Activated CD4-positive, alpha-beta T cell treated with anti-CD3 and anti-CD28 coated beads, Interleukin-2, Interleukin-6, amounts not matched to agents 100 ng/mL and 50 ng/mL, durations not matched to agents 16 hours and 8 hours (primary cell): ENCODE measurements at regions not wholly inside any gene's neighbourhood (a gene's known extent, or its start where the extent isn't known, plus 50 kb on each side); places are given as distances from the start of the nearest gene placed in this dataset.

Experiments
- DNase-seq: peaks from one replicate; pipeline ENCODE4 v3.0.0-alpha.2; 2020

DNA sequence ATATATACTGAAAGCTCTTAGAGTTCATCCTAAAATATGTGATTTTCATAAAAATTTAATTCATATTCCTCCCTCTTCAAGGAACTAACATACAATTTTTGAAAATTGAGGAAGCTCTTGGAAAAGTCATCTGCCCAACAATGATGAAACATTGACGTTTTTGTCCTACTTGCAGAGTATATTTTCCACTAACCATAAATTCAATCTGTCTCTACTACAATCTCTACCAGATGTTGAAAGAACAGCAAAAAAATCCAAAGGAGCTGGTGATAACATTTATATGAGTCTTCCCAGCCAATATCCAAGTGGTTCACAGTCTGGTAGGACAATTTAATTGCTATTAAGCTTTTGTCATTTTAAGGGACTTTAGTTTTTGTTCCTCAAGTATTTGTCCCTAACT lies 81.1 kb upstream of the NR3C1 start:
- DNase-seq: no peak

- DNase-seq: no peak
Measured at GRCh38 chr5:143481697-143482531, 78.4 kb upstream of the NR3C1 start.

DNA sequence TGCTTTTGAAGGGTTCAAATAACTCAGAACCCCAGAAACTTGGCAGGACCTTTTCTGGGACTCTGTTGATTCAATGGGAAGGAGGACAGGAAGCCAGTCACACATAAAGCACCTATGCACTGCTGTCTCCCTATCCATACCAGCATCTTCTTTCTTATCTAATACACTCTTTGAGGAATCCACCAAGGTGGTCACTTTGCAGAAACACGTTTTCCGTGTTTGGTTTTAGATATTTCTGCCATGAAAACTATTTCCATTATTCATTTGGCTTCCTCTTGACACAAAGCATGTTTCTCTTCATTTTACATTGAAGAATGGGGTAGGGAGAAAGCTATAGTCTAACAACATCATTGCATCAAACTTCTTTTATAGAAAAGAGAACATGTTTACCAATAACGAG lies 76.5 kb upstream of the NR3C1 start:
- DNase-seq: no peak

GRCh38 chr5:143479394-143479793 lies 75.9 kb upstream of the NR3C1 start:
- DNase-seq: no peak

- no peak for DNase-seq
Measured at GRCh38 chr5:143476601-143477211, 73.2 kb upstream of the NR3C1 start.

DNA sequence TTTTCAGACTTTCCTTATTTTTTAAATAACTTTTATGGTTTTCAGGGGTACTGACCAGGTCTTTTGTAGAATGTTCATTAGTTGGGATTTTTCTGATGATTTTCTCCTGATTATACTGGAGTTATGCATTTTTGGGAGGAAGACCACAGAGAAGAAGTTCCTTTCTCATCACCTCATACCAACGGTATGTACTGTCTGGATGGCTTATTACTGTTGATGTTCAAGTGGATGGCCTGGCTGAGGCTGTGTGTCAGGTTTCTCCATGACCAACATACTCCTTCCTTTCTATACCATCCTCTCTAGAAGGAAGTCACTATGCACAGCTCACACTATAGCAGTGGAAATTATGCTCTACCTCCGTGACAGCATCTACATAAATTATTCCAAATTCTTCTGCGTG lies 71.1 kb upstream of the NR3C1 start:
- no peak for DNase-seq

DNA sequence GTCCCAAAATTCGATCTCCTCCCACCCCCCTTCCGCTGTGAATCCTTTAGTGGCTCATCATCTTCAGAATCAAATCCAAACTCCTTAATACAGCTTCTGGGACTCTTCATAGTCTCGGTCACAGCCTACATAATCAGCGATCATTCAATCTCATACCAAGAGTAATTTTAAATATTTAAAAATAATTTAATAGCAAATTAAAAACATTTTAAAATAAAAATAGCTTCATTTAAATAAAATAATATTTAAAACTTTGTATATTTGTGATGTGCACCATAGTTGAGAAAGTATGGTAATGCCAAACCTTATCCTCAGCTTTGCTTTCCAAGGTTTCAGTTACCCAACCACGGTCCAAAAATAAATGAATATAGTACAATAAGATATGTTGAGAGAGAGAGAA lies 70.0 kb upstream of the NR3C1 start:
- no peak for DNase-seq

GRCh38 chr5:143472576-143472975 lies 69.1 kb upstream of the NR3C1 start:
- no peak for DNase-seq

- DNase-seq: no peak
Measured at GRCh38 chr5:143471666-143472464, 68.4 kb upstream of the NR3C1 start.

DNA sequence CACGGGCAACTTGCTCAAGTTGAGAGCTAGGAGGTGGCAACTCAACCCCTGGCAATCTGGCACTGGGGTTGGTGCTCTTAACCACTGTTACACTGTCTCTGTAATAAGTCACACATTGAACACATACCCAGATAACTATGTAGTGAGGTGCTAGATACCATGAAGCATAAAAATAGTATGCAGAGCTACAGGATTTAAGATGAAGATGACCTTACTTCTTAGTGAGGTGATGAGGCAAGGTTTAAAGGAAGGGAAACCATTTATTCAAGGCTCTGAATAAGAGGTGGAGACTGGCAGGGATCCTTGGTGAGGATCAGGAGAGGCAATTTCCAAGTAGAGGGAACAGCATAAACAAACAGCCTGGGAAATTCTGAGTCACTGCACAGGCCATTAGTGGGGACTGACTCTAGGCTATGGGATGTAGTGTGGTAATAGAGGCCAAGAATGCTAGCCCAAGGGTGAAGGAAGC lies 67.6 kb upstream of the NR3C1 start:
- no peak for DNase-seq

DNA sequence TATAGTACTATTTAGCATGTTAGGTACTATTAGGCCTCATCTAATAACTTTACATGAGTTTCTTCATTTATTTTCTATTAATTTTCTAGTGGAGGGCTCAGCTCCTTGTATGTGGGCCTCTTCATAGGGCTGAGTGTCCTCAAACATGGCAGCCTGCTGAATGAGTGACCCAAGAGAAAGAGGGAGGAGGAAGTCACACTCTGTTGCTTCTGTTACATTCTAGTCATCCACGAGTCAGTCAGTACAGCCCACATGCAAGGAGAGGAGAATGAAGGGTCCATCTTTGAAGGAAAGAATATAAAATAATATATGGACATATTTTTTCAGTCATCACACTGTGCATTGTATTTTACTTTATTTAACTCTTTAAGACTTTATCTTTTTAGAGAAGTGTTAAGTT lies 66.6 kb upstream of the NR3C1 start:
- no peak for DNase-seq

- DNase-seq: no peak
Measured at GRCh38 chr5:143469125-143469524, 65.6 kb upstream of the NR3C1 start.

GRCh38 chr5:143466632-143467031 lies 63.1 kb upstream of the NR3C1 start:
- DNase-seq: no peak

GRCh38 chr5:143464723-143465490 lies 61.4 kb upstream of the NR3C1 start:
- DNase-seq: no peak

GRCh38 chr5:143462431-143462830 lies 58.9 kb upstream of the NR3C1 start:
- no peak for DNase-seq

DNA sequence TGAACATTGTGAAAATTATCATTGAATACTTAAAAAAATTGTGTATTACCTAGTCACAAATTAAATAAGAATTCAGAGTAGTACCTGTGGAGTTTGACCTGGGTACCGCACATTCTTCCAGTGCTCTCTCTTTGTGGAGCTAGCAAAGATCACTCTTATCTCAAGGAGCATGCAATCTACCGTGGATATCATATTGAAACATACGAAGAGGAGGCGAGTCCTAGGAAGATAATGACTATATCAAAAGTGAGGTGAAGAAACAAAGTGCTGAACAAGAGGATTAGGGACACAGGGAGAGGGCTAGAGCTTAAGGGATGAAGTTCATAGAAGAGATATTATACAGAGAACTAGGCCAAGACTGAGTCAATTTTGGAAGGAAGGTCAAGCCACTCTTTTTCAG lies 55.9 kb upstream of the NR3C1 start:
- no peak for DNase-seq

DNA sequence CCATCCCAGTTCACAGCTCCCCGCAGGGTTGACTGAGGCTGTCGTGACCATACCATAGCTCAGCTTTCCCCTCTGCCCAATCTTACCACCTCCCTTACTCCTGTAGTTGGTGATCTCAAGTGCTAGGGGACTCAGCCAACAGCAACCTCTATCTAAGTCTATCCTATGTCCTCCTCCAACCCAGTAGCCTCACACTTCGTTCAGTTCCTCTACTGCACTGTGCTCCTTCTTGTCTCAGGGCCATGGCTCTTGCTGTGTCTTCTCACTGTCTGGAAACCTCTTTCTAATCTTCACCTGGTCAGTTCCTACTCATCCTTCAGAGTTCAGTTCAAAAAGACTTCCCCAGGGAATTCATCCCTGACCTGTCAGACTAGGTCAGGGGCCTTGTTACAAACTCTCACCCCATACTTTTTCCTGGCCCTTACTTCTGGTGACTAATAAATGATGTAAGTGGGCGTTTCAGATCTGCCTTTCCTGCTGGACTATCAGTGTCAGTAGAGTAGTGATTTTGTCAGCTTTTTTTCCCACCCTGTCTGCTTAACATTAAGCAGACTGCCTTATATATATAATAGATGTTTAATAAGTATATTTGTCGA lies 53.6 kb upstream of the NR3C1 start:
- DNase-seq: no peak

DNA sequence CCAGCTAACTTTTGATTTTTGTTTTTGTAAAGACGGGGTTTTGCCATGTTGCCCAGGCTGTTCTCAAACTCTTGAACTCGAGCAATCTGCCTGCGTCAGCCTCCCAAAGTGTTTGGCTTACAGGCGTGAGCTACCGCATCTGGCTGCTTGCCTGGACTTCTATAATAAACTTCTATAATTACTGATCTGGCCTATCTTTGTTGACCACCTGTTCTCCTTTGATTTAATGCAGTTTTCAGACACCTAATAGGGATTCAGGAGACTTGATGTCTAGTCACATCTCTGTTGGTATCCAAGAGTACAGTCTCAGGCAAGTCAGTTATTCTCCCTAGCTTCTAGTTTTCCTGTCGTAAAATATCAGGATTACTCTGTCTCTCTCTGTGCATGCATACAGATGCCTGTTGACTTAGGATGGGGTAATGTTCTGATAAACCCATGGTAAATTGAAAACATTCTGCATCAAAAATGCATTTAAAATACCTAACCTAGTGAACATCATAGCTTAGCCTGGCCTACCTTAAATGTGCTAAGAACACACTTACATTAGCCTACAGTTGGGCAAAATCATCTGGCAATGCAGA lies 51.5 kb upstream of the NR3C1 start:
- no peak for DNase-seq

GRCh38 chr5:143453720-143454119 lies 50.2 kb upstream of the NR3C1 start:
- no peak for DNase-seq
